ENCODE measurements at regions not wholly inside any gene's neighbourhood (a gene's known extent, or its start where the extent isn't known, plus 50 kb on each side); places are given as distances from the start of the nearest gene placed in this dataset.
"Not testable (repeated sequence)": the region's sequence is repeated elsewhere in the genome, so short reads cannot be mapped to it uniquely, and the experiment has no call there.

DNA sequence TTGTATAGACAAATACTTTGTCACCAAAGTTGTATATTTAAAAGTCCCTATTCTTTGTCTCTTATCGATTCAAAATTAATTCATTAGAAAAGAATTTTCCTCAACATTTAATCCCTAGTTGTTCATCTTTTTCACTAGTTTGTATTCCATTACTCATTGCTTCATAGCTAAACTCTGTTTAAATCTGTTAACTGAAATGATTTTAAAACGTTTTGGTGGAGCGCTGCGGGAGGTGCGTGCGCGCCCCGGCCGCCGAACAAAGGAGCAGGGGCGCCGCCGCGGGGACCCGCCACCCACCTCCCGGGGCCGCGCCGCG, 56.4 kb upstream of the GOLGA8A start:
- Histone ChIP-seq H3K4me1 (ENCODE audit: insufficient read depth, low read length) (peaks cover 5% of the 10 kb centered on the region; the same call in 1 of the 2 replicates), H3K9ac (ENCODE audit: low read depth, low read length) (no peak overlapping the region), H3K36me3 (ENCODE audit: insufficient read depth, low read depth, low read length) (no peaks in the 10 kb centered on the region), H3K4me3 (ENCODE audit: low read length) (peak overlapping the region; percentile 59), H3K9me3 (ENCODE audit: insufficient read depth, low read depth, low read length) (no peaks in the 10 kb centered on the region), H3K27me3 (ENCODE audit: insufficient read depth, low read length) (peaks cover 90% of the 10 kb centered on the region), H3K27ac (ENCODE audit: low read length) (no peak overlapping the region)

DNA sequence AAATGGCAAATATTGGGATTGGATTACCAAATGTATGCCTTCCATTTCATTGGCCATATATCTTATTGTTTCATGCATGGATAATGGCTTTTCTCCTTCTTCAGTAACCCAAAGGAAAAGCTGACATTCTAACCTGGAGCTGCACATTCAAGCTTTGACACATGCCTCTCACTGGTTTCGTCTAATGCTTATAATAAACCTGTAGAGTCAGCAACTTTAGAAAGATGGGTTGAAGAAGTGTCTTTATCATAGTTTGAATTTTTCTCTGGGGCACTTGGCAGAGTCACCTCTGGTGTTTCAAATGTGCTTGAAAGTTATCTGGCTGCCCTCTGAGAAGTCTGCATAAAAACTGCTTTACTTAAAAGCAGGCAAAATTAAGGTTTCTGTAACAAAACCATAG, 55.4 kb upstream of the GOLGA8A start:
- Histone ChIP-seq H3K27me3 (ENCODE audit: insufficient read depth, low read length) (peaks cover 80% of the 10 kb centered on the region), H3K36me3 (ENCODE audit: insufficient read depth, low read depth, low read length) (no peaks in the 10 kb centered on the region), H3K9ac (ENCODE audit: low read depth, low read length) (no peak overlapping the region), H3K27ac (ENCODE audit: low read length) (no peak overlapping the region), H3K4me1 (ENCODE audit: insufficient read depth, low read length) (peaks cover 5% of the 10 kb centered on the region; the same call in 1 of the 2 replicates), H3K4me3 (ENCODE audit: low read length) (no peak overlapping the region), H3K9me3 (ENCODE audit: insufficient read depth, low read depth, low read length) (no peaks in the 10 kb centered on the region)

DNA sequence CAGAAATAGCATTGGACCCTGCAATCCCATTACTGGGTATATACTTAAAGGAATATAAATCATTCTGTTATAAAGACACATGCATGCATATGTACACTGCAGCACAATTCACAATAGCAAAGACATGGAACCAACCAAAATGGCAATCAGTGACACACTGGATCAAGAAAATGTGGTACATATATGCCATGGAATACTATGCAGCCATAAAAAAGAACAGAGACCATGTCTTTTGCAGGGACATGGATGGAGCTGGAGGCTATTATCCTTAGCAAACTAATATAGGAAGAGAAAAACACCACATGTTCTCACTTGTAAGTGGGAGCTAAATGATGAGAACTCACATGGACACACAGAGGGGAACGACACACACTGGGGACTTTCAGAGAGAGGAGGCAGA, 53.9 kb upstream of the GOLGA8A start:
- not testable (repeated sequence) for H3K27ac ChIP-seq (ENCODE audit: low read length); H3K36me3 ChIP-seq (ENCODE audit: insufficient read depth, low read depth, low read length); H3K4me1 ChIP-seq (ENCODE audit: insufficient read depth, low read length); H3K4me3 ChIP-seq (ENCODE audit: low read length); H3K9me3 ChIP-seq (ENCODE audit: insufficient read depth, low read depth, low read length); H3K9ac ChIP-seq (ENCODE audit: low read depth, low read length)
- peaks cover 66% of the 10 kb centered on the region for H3K27me3 ChIP-seq (ENCODE audit: insufficient read depth, low read length)

DNA sequence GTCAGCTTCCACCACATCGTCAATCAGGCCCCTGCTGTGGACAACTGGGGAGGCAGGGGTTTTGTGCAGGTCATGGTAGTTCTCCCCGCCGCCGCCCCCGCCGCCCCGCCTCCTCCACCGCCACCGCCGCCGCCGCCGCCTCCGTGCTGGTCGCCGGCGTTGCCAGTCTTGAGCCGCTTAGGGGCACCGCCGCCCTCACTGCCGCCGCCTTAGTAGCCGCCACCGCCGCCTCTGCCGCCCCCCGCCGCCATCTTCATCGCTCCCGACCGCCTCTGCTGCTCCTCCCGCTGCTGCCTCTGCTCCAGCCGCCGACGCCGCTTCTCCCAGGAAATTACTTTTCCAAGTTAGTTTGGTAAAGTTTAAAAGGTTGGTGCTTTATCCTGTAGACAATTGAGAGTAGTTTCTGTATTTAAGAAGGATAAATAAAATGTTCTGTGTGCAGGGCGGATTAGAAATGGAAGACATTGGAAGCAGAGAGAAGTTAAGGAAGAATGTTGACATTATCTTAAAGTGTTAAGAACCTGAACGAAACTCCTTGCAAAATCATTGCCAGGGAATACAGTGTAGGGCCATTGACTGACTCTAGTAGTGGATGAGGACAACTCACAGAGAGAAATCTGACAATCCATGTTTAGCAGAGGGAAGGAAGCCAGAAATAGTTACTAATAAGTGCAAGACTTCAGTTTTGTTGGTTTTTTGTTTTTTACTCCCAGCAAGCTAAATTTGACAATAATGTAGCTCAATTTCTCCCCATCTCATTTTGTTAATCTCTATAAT, 53.0 kb upstream of the GOLGA8A start:
- Histone ChIP-seq H3K27me3 (ENCODE audit: insufficient read depth, low read length) (peaks cover 57% of the 10 kb centered on the region), H3K27ac (ENCODE audit: low read length) (no peak overlapping the region), H3K9me3 (ENCODE audit: insufficient read depth, low read depth, low read length) (no peaks in the 10 kb centered on the region), H3K4me1 (ENCODE audit: insufficient read depth, low read length) (peaks cover 5% of the 10 kb centered on the region; the same call in 1 of the 2 replicates), H3K4me3 (ENCODE audit: low read length) (peak overlapping the region; percentile 78), H3K36me3 (ENCODE audit: insufficient read depth, low read depth, low read length) (no peaks in the 10 kb centered on the region), H3K9ac (ENCODE audit: low read depth, low read length) (peak overlapping the region; percentile 51; the same call in 1 of the 2 replicates)

DNA sequence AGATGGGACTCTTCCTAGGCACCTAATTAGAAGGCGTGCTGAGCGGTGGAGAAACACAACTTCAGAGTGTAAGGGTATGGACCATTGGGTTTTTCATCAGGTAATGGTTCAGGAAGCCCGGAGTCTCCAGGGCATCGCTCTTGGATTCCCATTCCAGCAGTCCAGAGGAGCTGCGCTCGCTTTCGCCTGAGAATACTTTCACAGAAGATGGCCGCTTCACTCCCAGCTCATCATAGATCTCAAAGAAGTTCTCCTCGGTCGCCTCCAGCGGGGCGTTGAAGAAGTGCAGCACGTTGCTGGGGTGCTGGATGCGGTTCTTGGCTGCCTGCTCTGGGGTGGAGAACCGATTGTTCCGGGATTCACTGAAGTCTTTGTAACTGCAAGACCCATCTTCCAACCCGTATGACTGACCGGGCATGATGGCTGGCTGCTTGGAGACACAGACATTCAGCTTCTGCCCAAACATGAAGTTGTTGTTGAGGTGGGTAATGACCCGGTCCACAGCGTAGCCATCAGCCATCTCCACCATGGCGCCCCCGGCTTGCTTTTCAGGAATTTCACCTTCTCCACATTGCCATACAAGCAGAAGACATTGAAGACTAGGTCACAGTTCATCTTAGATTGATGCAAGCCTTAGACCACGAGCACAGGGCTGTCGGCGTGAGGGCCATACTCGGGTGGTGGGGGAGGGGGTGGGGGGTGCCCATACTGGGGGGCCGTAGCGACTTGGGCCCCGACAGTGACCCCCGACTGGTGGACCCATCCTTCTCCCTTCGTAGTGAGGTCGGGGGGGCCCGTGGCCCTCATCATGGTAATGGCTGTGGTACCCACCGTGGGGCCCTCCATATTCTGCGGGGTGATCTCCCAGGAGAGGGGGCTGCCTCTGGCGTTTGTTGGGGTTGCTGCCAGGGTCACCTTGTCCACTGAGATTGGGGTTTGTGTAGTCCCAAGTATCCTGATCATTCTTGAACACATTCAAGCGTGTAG, 51.7 kb upstream of the GOLGA8A start:
- H3K27me3 ChIP-seq (ENCODE audit: insufficient read depth, low read length) = peaks cover 44% of the 10 kb centered on the region
- H3K9me3 ChIP-seq (ENCODE audit: insufficient read depth, low read depth, low read length); H3K9ac ChIP-seq (ENCODE audit: low read depth, low read length); H3K36me3 ChIP-seq (ENCODE audit: insufficient read depth, low read depth, low read length); H3K4me3 ChIP-seq (ENCODE audit: low read length); H3K27ac ChIP-seq (ENCODE audit: low read length); H3K4me1 ChIP-seq (ENCODE audit: insufficient read depth, low read length): not testable (repeated sequence)
